ENCODE measurements at regions not wholly inside any gene's neighbourhood (a gene's known extent, or its start where the extent isn't known, plus 50 kb on each side); places are given as distances from the start of the nearest gene placed in this dataset.

GRCh38 chr10:84845628-84846261 lies 517.4 kb downstream of the CCSER2 start:
- no peak overlapping the region for H3K4me3 Mint-ChIP-seq
- no peak overlapping the region for H3K27ac Mint-ChIP-seq
- H3K9me3 Mint-ChIP-seq: no peaks in the 10 kb centered on the region
- peak; percentile 22 to 28 (median 28) for TF ChIP-seq CTCF (IDR thresholded peaks at IDR 0.05; ENCODE audit: unreplicated experiment in 3 of 3)
- no peaks in the 10 kb centered on the region for H3K36me3 Mint-ChIP-seq (ENCODE audit: low read depth)
- H3K4me1 Mint-ChIP-seq: peaks cover 7% of the 10 kb centered on the region
- no peaks in the 10 kb centered on the region for H3K27me3 Mint-ChIP-seq (ENCODE audit: low read depth)

GRCh38 chr10:84846658-84847316 lies 518.4 kb downstream of the CCSER2 start:
- no peaks in the 10 kb centered on the region for H3K9me3 Mint-ChIP-seq

GRCh38 chr10:84848967-84849366 lies 520.6 kb downstream of the CCSER2 start:
- H3K4me1 Mint-ChIP-seq: peaks cover 7% of the 10 kb centered on the region
- H3K27ac Mint-ChIP-seq: no peak overlapping the region

More at GRCh38 chr10:84846658-84847316, 518.4 kb downstream of the CCSER2 start:
- Mint-ChIP-seq H3K27me3 (ENCODE audit: low read depth) (no peaks in the 10 kb centered on the region), H3K27ac (no peak overlapping the region), H3K36me3 (ENCODE audit: low read depth) (no peaks in the 10 kb centered on the region), H3K4me3 (no peak overlapping the region), H3K4me1 (peaks cover 7% of the 10 kb centered on the region)
- TF ChIP-seq CTCF (IDR thresholded peaks at IDR 0.05; ENCODE audit: unreplicated experiment in 3 of 3): no peak

GRCh38 chr10:84850826-84851225 lies 522.4 kb downstream of the CCSER2 start:
- Mint-ChIP-seq H3K4me3 (no peak overlapping the region), H3K4me1 (no peaks in the 10 kb centered on the region), H3K36me3 (ENCODE audit: low read depth) (no peaks in the 10 kb centered on the region), H3K27ac (no peak overlapping the region), H3K9me3 (peaks cover 1% of the 10 kb centered on the region), H3K27me3 (ENCODE audit: low read depth) (no peaks in the 10 kb centered on the region)
- TF ChIP-seq CTCF (IDR thresholded peaks at IDR 0.05; ENCODE audit: unreplicated experiment in 3 of 3): no peak

More at GRCh38 chr10:84848967-84849366, 520.6 kb downstream of the CCSER2 start:
- Mint-ChIP-seq H3K4me3 (no peak overlapping the region), H3K27me3 (ENCODE audit: low read depth) (no peaks in the 10 kb centered on the region), H3K36me3 (ENCODE audit: low read depth) (no peaks in the 10 kb centered on the region), H3K9me3 (no peaks in the 10 kb centered on the region)
- no peak for TF ChIP-seq CTCF (IDR thresholded peaks at IDR 0.05; ENCODE audit: unreplicated experiment in 3 of 3)

DNA sequence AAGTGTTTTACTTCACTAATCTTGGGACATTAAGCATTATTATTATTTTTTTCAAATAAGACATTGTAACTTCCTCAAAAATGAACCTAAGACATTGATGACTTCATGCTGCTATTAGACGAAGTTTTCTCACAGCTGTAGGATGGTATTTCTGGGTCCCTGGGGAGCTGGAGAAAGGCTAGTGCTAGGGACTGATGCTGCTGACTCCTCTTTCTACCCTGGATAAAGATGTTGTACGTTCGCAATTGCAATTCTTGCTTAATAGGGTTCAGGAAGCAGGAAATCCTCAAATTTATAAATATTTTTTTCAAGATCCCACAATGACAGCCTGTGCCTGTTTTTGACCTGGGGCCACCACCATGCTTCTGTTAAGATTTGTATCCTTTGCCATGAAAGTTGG lies 526.0 kb downstream of the CCSER2 start:
- no peak overlapping the region for H3K27ac Mint-ChIP-seq
- no peaks in the 10 kb centered on the region for H3K27me3 Mint-ChIP-seq (ENCODE audit: low read depth)
- TF ChIP-seq CTCF (IDR thresholded peaks at IDR 0.05; ENCODE audit: unreplicated experiment in 3 of 3): no peak
- H3K9me3 Mint-ChIP-seq: peaks cover 3% of the 10 kb centered on the region
- H3K4me1 Mint-ChIP-seq: no peaks in the 10 kb centered on the region
- no peaks in the 10 kb centered on the region for H3K36me3 Mint-ChIP-seq (ENCODE audit: low read depth)
- H3K4me3 Mint-ChIP-seq: no peak overlapping the region

DNA sequence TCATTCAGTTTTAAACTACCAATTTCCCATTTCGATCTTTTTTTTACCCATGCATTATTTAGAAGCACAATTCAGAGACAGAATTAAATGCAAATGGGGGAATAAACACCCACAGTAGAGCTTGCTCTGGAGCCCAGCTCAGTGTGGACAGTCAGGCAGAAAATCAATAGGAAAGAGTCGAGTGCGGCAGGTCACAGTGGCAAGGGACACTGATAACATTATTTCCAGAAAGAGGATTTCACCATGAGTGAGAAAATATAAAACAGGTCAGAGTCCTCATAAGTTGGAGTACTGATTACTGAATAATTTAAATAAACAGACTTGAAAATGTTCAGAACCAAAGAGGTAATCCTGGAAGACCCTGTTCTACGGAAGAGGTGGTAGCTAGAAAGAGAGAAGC lies 532.5 kb downstream of the CCSER2 start:
- no peak for TF ChIP-seq CTCF (IDR thresholded peaks at IDR 0.05; ENCODE audit: unreplicated experiment in 3 of 3)
- Mint-ChIP-seq H3K9me3 (peaks cover 18% of the 10 kb centered on the region), H3K27me3 (ENCODE audit: low read depth) (peaks cover 6% of the 10 kb centered on the region), H3K27ac (no peak overlapping the region), H3K4me1 (no peaks in the 10 kb centered on the region), H3K36me3 (ENCODE audit: low read depth) (no peaks in the 10 kb centered on the region), H3K4me3 (no peak overlapping the region)
